CD4-positive, alpha-beta memory T cell (primary cell): ENCODE measurements at regions not wholly inside any gene's neighbourhood (a gene's known extent, or its start where the extent isn't known, plus 50 kb on each side); places are given as distances from the start of the nearest gene placed in this dataset.

Experiments
- CTCF ChIA-PET: fragments of 350-600 bp; sonication (Branson Sonifier 250); formaldehyde crosslinking; loops from one replicate; lab custom pipeline; 2021; ENCODE audit warnings: inconsistent platforms; ENCODE audit not compliant: partially characterized antibody; lab: Charles Lee
- POLR2A ChIA-PET: fragments of 350-600 bp; sonication (Branson Sonifier 250); formaldehyde crosslinking; loops from one replicate; lab custom pipeline; 2021; ENCODE audit not compliant: partially characterized antibody; lab: Charles Lee
- DNase-seq, 5 donors: peaks; one replicate each; pipeline versions ENCODE4 v3.0.0 to v3.0.0-alpha.2; 2020 to 2022; ENCODE audit warnings: mixed read lengths in 1 of 5
- H3K27ac ChIP-seq: one replicate; pipeline ENCODE4 v1.7.0; 2013; ENCODE audit warnings: low read depth, low read length
- H3K27me3 ChIP-seq: 2 replicates; pipeline ENCODE4 v1.7.0; 2013; ENCODE audit warnings: mild to moderate bottlenecking, low read length, moderate library complexity; ENCODE audit not compliant: insufficient read depth
- H3K36me3 ChIP-seq: 2 replicates; pipeline ENCODE4 v1.7.0; 2013; ENCODE audit warnings: mild to moderate bottlenecking, low read length, moderate library complexity; ENCODE audit not compliant: insufficient read depth
- H3K4me1 ChIP-seq: 2 replicates; pipeline ENCODE4 v1.7.0; 2013; ENCODE audit warnings: mild to moderate bottlenecking, low read length, moderate library complexity; ENCODE audit not compliant: insufficient read depth
- H3K4me3 ChIP-seq, 2 donors: one replicate each; pipeline ENCODE4 v1.7.0; 2013; ENCODE audit warnings: low read length in 2 of 2, mild to moderate bottlenecking in 1 of 2
- H3K9me3 ChIP-seq, 2 donors: one replicate each; pipeline ENCODE4 v1.7.0; 2013; ENCODE audit warnings: low read length in 2 of 2, control low read depth in 1 of 2; ENCODE audit not compliant: control insufficient read depth in 1 of 2
- H3K27ac Mint-ChIP-seq, 7 donors: one replicate each; pipeline ENCODE4 v1.8.0; 2020 to 2021; ENCODE audit warnings: mixed read lengths in 7 of 7, mild to moderate bottlenecking in 6 of 7, inconsistent platforms in 3 of 7, moderate library complexity in 3 of 7
- H3K27me3 Mint-ChIP-seq, 2 donors: one replicate each; pipeline ENCODE4 v1.8.0; 2020 to 2021; ENCODE audit warnings: mixed read lengths in 2 of 2
- H3K36me3 Mint-ChIP-seq, 2 donors: one replicate each; pipeline ENCODE4 v1.8.0; 2020 to 2021; ENCODE audit warnings: mixed read lengths in 2 of 2, inconsistent platforms in 1 of 2, mild to moderate bottlenecking in 1 of 2
- H3K4me1 Mint-ChIP-seq, 4 donors: one replicate each; pipeline ENCODE4 v1.8.0; 2020 to 2021; ENCODE audit warnings: mixed read lengths in 4 of 4, mild to moderate bottlenecking in 1 of 4
- H3K4me3 Mint-ChIP-seq, 8 donors: one replicate each; pipeline ENCODE4 v1.8.0; 2020 to 2021; ENCODE audit warnings: mixed read lengths in 8 of 8, mild to moderate bottlenecking in 7 of 8, moderate library complexity in 6 of 8, inconsistent platforms in 3 of 8
- H3K9me3 Mint-ChIP-seq, 8 donors: one replicate each; pipeline ENCODE4 v1.8.0; 2020 to 2021; ENCODE audit warnings: mixed read lengths in 8 of 8, mild to moderate bottlenecking in 5 of 8, inconsistent platforms in 3 of 8, moderate library complexity in 1 of 8
- intact Hi-C: fragments of 100-400 bp; cut with micrococcal nuclease; formaldehyde crosslinking; loops from one replicate; pipeline ENCODE4 v1.15.1; 2023

DNA sequence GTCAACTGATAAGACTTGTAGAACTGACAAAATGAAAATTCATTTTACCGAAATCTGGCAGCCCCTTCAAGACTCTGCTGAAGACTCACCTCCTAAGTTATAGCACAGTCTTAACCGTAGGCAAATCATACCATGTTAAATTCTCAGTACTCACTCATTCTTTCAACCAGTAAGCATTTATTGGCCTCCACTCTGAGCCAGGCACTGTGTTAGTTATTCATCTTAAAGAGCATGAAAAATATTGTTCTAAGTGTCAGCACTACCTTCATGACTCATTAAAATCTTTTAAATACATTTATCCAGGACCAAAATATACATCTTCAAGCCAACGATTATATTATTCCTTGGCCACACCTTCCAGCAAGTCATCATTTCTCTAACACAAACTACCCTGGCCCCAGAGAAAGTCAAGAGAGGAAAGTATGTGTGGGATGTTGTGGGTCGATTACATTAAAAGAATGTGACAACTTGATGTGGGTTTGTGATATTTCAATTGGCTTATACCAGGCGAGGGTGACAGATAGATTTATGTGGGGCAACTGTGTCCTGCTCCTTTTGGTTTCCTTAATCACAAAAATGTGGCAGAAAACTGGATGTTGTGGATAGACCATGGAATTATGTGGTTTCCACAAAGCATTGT is 55.0 kb downstream of the TMEM30B start:
- no peak overlapping the region for H3K4me3 Mint-ChIP-seq
- peaks cover 24 to 40% of the 10 kb centered on the region in 2 donors for H3K27me3 Mint-ChIP-seq
- POLR2A ChIA-PET = no interaction called here

DNA sequence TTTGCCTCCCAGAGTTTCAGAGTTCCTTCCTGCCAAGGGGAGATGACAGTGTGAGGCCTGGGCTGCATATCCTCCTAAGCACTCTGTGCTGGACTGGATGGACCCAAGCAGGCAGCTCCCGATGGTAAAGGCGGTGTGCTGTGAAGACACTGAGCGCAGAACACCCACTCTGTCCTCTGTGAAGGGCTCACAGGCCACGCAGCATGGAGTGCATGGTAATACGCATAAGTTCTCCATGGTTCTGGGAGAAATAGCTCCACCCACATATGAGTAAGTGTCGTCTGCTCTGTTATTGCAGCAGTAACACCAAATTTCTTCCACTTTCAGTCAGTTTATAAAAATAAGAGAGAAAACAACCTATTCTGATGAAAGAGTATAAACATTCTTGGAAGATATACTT is 55.8 kb downstream of the TMEM30B start:
- no peaks in the 10 kb centered on the region for H3K4me1 Mint-ChIP-seq
- H3K9me3 Mint-ChIP-seq = peaks cover 0 to 3% (median 0%) of the 10 kb centered on the region in 8 donors
- H3K27ac ChIP-seq = no peak overlapping the region
- CTCF ChIA-PET = no interaction called here
- POLR2A ChIA-PET = no interaction called here
- no peak for DNase-seq
- no peaks in the 10 kb centered on the region for H3K27me3 ChIP-seq
- no peaks in the 10 kb centered on the region for H3K36me3 Mint-ChIP-seq
- H3K27ac Mint-ChIP-seq = no peak overlapping the region
- no peak overlapping the region for H3K4me3 ChIP-seq
- no peaks in the 10 kb centered on the region for H3K4me1 ChIP-seq
- H3K36me3 ChIP-seq = no peaks in the 10 kb centered on the region
- intact Hi-C loops = no loop called here
- H3K4me3 Mint-ChIP-seq = no peak overlapping the region
- no peaks in the 10 kb centered on the region for H3K9me3 ChIP-seq
- H3K27me3 Mint-ChIP-seq = peaks cover 24 to 38% of the 10 kb centered on the region in 2 donors

More for the DNA sequence above, 55.0 kb downstream of the TMEM30B start:
- CTCF ChIA-PET = no interaction called here
- H3K9me3 ChIP-seq = no peaks in the 10 kb centered on the region
- no peak overlapping the region for H3K4me3 ChIP-seq
- H3K4me1 ChIP-seq = no peaks in the 10 kb centered on the region
- Mint-ChIP-seq H3K36me3 (no peaks in the 10 kb centered on the region), H3K4me1 (no peaks in the 10 kb centered on the region), H3K9me3 (peaks cover 0 to 3% (median 0%) of the 10 kb centered on the region in 8 donors), H3K27ac (no peak overlapping the region)
- intact Hi-C loops = no loop called here
- no peaks in the 10 kb centered on the region for H3K27me3 ChIP-seq
- H3K27ac ChIP-seq = no peak overlapping the region
- DNase-seq = no peak
- H3K36me3 ChIP-seq = no peaks in the 10 kb centered on the region

DNA sequence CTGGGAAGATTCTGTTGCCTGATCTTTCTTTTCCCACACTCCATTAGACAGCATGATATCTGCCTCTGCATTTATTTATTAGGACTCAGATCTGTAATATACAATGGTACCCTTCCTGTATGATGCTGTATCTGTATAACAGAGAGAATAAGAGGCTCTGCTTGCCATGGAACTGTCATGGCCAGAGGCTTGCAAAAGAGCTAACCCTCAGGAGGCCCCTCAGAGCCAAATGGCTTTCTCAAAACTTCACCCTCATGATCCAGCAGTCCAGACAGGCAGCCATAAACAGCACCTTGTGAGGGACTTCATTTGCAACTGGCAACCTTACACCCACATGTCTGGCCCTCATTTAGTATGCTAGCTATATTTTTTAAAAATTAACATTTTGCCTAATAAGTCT is 57.6 kb downstream of the TMEM30B start:
- no peak for DNase-seq
- Mint-ChIP-seq H3K9me3 (peaks cover 0 to 4% (median 0%) of the 10 kb centered on the region in 8 donors), H3K27me3 (peaks cover 33 to 42% of the 10 kb centered on the region in 2 donors), H3K4me3 (no peak overlapping the region), H3K27ac (no peak overlapping the region), H3K4me1 (no peaks in the 10 kb centered on the region), H3K36me3 (no peaks in the 10 kb centered on the region)
- ChIA-PET POLR2A (interaction anchor here (0.6 kb wide), 1 partner anchor 10 kb away, joined by 3 read pairs; no protein-coding TSS in a partner anchor), CTCF (no interaction called here)
- H3K9me3 ChIP-seq = no peaks in the 10 kb centered on the region
- H3K4me3 ChIP-seq = no peak overlapping the region
- no peaks in the 10 kb centered on the region for H3K36me3 ChIP-seq
- intact Hi-C loops = no loop called here
- H3K27ac ChIP-seq = no peak overlapping the region
- H3K4me1 ChIP-seq = no peaks in the 10 kb centered on the region
- H3K27me3 ChIP-seq = no peaks in the 10 kb centered on the region

DNA sequence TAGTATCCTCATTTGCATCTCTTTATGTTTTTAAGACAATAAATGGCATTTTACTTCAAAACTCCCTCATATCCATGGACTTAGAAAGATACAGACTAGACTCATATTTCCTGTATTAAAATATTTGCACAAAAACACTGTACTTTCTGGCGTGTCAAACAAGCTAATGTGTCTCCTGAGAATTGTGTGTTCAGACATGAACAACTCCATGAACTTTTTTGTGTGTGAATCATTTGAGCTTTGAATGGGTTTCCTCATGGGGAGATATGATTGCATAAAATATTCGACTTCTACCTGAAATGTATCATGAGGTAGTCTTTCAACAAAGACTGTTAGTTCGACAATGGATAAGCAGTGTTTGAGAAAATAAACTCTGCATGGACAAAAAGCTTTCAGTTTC is 58.8 kb downstream of the TMEM30B start:
- Histone ChIP-seq H3K9me3 (no peaks in the 10 kb centered on the region), H3K27me3 (no peaks in the 10 kb centered on the region), H3K36me3 (no peaks in the 10 kb centered on the region), H3K27ac (no peak overlapping the region), H3K4me3 (no peak overlapping the region), H3K4me1 (no peaks in the 10 kb centered on the region)
- Mint-ChIP-seq H3K9me3 (peaks cover 0 to 4% (median 0%) of the 10 kb centered on the region in 8 donors), H3K4me1 (no peaks in the 10 kb centered on the region), H3K36me3 (no peaks in the 10 kb centered on the region), H3K27me3 (peaks cover 34 to 44% of the 10 kb centered on the region in 2 donors), H3K4me3 (no peak overlapping the region), H3K27ac (no peak overlapping the region)
- no peak for DNase-seq
- POLR2A ChIA-PET = no interaction called here
- intact Hi-C loops = no loop called here
- CTCF ChIA-PET = no interaction called here

DNA sequence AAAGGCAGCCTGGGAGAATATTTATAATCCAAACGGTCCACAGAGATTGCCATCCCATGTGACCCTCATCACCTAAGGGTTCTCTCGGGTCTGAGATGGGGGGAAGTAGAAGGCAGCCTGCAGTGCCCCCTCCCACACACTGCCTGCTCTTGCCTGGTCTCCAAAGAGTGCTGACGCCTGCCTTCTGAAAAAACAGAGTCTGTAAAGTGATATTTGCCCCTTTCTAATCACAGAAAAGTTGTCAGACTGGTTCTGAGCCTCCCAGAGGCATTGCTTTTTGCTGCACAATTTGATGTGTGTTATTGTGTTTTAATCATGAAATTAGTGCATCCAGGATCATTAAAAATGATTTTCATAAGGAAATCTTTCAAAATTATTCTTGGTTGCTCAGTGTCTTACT is 59.2 kb downstream of the TMEM30B start:
- Mint-ChIP-seq H3K4me3 (no peak overlapping the region), H3K4me1 (no peaks in the 10 kb centered on the region), H3K27ac (no peak overlapping the region), H3K36me3 (no peaks in the 10 kb centered on the region), H3K27me3 (peaks cover 34 to 45% of the 10 kb centered on the region in 2 donors), H3K9me3 (peaks cover 0 to 4% (median 0%) of the 10 kb centered on the region in 8 donors)
- no peaks in the 10 kb centered on the region for H3K9me3 ChIP-seq
- CTCF ChIA-PET = no interaction called here
- DNase-seq = no peak
- POLR2A ChIA-PET = no interaction called here
- H3K27ac ChIP-seq = no peak overlapping the region
- intact Hi-C loops = no loop called here
- no peaks in the 10 kb centered on the region for H3K27me3 ChIP-seq
- H3K4me1 ChIP-seq = no peaks in the 10 kb centered on the region
- H3K36me3 ChIP-seq = no peaks in the 10 kb centered on the region
- no peak overlapping the region for H3K4me3 ChIP-seq

DNA sequence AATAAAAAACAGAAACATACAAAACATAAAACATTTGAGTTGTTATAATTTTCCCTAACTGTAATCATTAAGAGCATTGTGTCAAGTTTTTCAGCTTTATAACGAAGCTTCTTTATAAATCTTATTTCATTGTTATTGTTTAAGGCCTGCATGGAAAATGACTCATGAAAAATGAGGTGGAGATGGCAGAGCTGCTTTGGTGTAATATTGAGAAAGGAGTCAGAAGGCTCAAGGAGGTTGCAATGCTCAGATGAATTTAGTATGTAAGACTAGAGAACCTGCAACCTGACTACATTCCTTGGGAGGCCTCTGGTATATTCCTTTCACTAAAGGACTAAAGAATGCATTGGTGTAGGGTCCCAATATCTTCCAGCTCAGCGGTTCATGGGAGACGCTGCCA is 61.5 kb downstream of the TMEM30B start:
- Mint-ChIP-seq H3K9me3 (peaks cover 0 to 4% (median 0%) of the 10 kb centered on the region in 8 donors), H3K27ac (no peak overlapping the region), H3K4me3 (no peak overlapping the region), H3K27me3 (peaks cover 32 to 40% of the 10 kb centered on the region in 2 donors), H3K36me3 (no peaks in the 10 kb centered on the region), H3K4me1 (no peaks in the 10 kb centered on the region)
- CTCF ChIA-PET = no interaction called here
- no peaks in the 10 kb centered on the region for H3K27me3 ChIP-seq
- H3K4me1 ChIP-seq = no peaks in the 10 kb centered on the region
- intact Hi-C loops = no loop called here
- POLR2A ChIA-PET = no interaction called here
- no peaks in the 10 kb centered on the region for H3K9me3 ChIP-seq
- no peak overlapping the region for H3K27ac ChIP-seq
- no peaks in the 10 kb centered on the region for H3K36me3 ChIP-seq
- DNase-seq = no peak
- H3K4me3 ChIP-seq = no peak overlapping the region

DNA sequence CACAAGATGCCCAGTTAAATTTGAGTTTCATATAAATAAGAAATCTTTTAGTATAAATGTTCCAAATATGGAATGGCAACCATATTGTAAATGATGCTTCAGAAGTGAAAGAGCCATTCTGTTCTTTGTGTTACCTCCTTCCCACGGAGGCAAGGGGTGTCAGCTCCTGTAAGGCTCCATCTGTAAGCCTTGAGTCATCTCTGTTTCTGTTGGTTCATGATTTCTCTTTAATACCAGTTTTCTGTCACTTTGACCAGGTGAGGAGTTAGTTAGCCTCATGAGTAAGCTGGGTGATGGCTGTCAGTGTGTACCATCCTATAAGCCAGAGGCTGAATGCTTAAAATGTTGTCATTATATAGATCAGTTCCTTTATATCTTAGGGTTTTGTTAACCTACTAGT is 61.9 kb downstream of the TMEM30B start:
- Histone ChIP-seq H3K36me3 (no peaks in the 10 kb centered on the region), H3K4me3 (no peak overlapping the region), H3K4me1 (no peaks in the 10 kb centered on the region), H3K27ac (no peak overlapping the region), H3K9me3 (no peaks in the 10 kb centered on the region), H3K27me3 (no peaks in the 10 kb centered on the region)
- DNase-seq = no peak
- Mint-ChIP-seq H3K9me3 (peaks cover 0 to 4% (median 0%) of the 10 kb centered on the region in 8 donors), H3K27me3 (peaks cover 29 to 41% of the 10 kb centered on the region in 2 donors), H3K36me3 (no peaks in the 10 kb centered on the region), H3K4me1 (no peaks in the 10 kb centered on the region), H3K27ac (no peak overlapping the region), H3K4me3 (no peak overlapping the region)
- intact Hi-C loops = no loop called here
- ChIA-PET CTCF (no interaction called here), POLR2A (no interaction called here)
